ENCODE measurements at regions not wholly inside any gene's neighbourhood (a gene's known extent, or its start where the extent isn't known, plus 50 kb on each side); places are given as distances from the start of the nearest gene placed in this dataset.

DNA sequence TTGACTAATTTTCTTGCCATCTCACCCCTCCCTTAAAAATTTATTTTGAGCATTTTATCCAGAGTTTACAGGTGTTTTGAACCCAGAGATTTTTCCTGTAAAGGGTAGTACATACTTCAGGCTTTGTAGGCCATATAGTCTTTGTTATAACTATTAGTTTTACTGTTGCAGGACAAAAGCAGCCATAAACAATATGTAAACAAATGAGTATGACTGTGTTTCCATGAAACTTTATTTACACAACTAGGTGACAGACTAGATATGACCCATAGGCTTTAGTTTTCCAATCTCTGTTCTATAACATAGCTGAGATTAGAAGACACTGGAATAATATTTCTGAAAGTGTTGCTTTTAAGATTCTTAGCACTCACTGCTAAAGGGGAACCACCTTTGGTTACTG, 587.9 kb downstream of the PDCD6IP start:
- Histone ChIP-seq H3K4me3 (replicated peaks in 1 of 3; ENCODE audit: insufficient read depth in 1 of 3, low read depth in 1 of 3, low read length in 3 of 3) (no peak overlapping the region), H3K27me3 (ENCODE audit: control insufficient read depth in 2 of 2, insufficient read depth in 2 of 2, low read length in 2 of 2) (no peaks in the 10 kb centered on the region), H3K36me3 (ENCODE audit: control insufficient read depth in 2 of 2, extremely low read depth in 1 of 2, insufficient read depth in 2 of 2, low read length in 2 of 2) (no peaks in the 10 kb centered on the region), H2AFZ (ENCODE audit: low read depth, low read length) (no peak overlapping the region), H3K79me2 (ENCODE audit: control insufficient read depth, insufficient read depth, low read length) (no peaks in the 10 kb centered on the region), H3K9me1 (replicated peaks; ENCODE audit: control insufficient read depth, extremely low read depth, insufficient read depth, low read length) (no peaks in the 10 kb centered on the region), H3K27ac (ENCODE audit: insufficient read depth, low read depth, low read length) (no peak overlapping the region), H3K4me2 (ENCODE audit: insufficient read depth, low read length) (no peak overlapping the region), H3K4me1 (ENCODE audit: control insufficient read depth, extremely low read depth, insufficient read depth, low read length) (no peaks in the 10 kb centered on the region), H3K9ac (replicated peaks; ENCODE audit: extremely low read depth, insufficient read depth, low read length) (no peak overlapping the region), H4K20me1 (replicated peaks; ENCODE audit: control insufficient read depth, extremely low read depth, insufficient read depth, low read length) (no peaks in the 10 kb centered on the region), H3K9me3 (replicated peaks; ENCODE audit: control insufficient read depth, insufficient read depth, low read length) (no peaks in the 10 kb centered on the region)
- TF ChIP-seq EZH2 (IDR thresholded peaks at IDR 0.05; ENCODE audit: borderline replicate concordance, low read depth, low read length, severe bottlenecking) (no peak), POLR2AphosphoS5 (IDR thresholded peaks at IDR 0.05; ENCODE audit: insufficient read depth, low read depth, low read length) (no peak), POLR2A (IDR thresholded peaks at IDR 0.05; ENCODE audit: low read depth, low read length) (no peak), GATA2 (IDR thresholded peaks at IDR 0.05; ENCODE audit: insufficient read depth, insufficient read length, low read depth, low read length) (no peak), FOS (IDR thresholded peaks at IDR 0.05; ENCODE audit: borderline replicate concordance, insufficient read depth, low read length) (no peak), JUN (IDR thresholded peaks at IDR 0.05; ENCODE audit: borderline replicate concordance, insufficient read depth, insufficient read length, low read depth) (no peak), MYC (IDR thresholded peaks at IDR 0.05; ENCODE audit: low read depth, low read length) (no peak)
- TF ChIP-seq, protein P1, sequence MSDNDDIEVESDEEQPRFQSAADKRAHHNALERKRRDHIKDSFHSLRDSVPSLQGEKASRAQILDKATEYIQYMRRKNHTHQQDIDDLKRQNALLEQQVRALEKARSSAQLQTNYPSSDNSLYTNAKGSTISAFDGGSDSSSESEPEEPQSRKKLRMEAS (IDR thresholded peaks at IDR 0.05; ENCODE audit: insufficient read depth, insufficient read length), result no peak
- TF ChIP-seq, protein P2, sequence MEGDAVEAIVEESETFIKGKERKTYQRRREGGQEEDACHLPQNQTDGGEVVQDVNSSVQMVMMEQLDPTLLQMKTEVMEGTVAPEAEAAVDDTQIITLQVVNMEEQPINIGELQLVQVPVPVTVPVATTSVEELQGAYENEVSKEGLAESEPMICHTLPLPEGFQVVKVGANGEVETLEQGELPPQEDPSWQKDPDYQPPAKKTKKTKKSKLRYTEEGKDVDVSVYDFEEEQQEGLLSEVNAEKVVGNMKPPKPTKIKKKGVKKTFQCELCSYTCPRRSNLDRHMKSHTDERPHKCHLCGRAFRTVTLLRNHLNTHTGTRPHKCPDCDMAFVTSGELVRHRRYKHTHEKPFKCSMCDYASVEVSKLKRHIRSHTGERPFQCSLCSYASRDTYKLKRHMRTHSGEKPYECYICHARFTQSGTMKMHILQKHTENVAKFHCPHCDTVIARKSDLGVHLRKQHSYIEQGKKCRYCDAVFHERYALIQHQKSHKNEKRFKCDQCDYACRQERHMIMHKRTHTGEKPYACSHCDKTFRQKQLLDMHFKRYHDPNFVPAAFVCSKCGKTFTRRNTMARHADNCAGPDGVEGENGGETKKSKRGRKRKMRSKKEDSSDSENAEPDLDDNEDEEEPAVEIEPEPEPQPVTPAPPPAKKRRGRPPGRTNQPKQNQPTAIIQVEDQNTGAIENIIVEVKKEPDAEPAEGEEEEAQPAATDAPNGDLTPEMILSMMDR (IDR thresholded peaks at IDR 0.05; ENCODE audit: extremely low read depth in 1 of 2, insufficient read depth in 1 of 2, low read depth in 1 of 2, low read length in 2 of 2), result no peak
- FAIRE-seq (no peak), DNase-seq (ENCODE audit: low read depth, low spot score) (no peak)
- ChIA-PET CTCF (interaction anchor here (1.3 kb wide), 1 partner anchor 1522 kb away, joined by 4 read pairs; no protein-coding TSS in a partner anchor), POLR2A (no interaction called here)
- intact Hi-C loops (cut with micrococcal nuclease), result loop anchor here (10.0 kb wide), 1 partner anchor 282 kb away; no protein-coding TSS in a partner anchor
- dilution Hi-C loops (cut with MboI; ENCODE audit: extremely low pct_ligation_motif_present, low sequenced_read_pairs), result no loop called here
- no TSS peak for BruUV-seq (replicated peaks)

All from endothelial cell of umbilical vein (primary cell).